ENCODE measurements at regions not wholly inside any gene's neighbourhood (a gene's known extent, or its start where the extent isn't known, plus 50 kb on each side); places are given as distances from the start of the nearest gene placed in this dataset.

DNA sequence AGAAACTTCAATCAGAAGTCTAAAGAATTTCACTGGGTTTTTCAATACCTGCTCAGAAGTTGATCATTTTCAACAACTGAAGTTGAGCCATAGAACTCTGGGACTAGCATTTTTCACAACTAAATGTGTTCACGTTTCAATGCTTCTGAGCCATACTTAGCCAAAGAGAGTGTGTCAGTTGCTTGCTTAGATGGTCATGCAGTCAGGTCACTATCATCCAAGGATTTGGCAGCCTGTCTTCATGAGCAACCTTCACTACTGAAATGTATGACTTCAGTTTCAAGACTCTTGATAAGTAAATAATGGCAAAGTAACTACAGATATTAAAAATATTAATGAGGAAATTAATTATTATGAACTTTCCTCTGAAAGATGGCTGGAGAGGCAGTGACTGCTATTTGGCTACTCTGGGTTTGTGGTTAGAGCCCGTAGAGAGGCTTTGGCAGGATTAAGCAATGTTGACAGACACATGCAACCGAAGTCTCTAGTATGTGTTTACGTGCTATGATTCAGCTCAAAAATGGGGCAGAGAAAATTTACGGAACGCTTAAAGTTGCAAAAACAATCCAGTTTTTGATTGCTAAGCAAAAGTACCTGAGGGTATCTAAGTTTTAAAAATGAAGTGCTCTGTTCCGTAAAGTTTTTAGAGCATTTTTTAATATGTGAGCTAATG, 133.8 kb downstream of the GMNC start:
- DNase-seq (ENCODE audit: low spot score in 2 of 2) (no peak), FAIRE-seq (no peak)

DNA sequence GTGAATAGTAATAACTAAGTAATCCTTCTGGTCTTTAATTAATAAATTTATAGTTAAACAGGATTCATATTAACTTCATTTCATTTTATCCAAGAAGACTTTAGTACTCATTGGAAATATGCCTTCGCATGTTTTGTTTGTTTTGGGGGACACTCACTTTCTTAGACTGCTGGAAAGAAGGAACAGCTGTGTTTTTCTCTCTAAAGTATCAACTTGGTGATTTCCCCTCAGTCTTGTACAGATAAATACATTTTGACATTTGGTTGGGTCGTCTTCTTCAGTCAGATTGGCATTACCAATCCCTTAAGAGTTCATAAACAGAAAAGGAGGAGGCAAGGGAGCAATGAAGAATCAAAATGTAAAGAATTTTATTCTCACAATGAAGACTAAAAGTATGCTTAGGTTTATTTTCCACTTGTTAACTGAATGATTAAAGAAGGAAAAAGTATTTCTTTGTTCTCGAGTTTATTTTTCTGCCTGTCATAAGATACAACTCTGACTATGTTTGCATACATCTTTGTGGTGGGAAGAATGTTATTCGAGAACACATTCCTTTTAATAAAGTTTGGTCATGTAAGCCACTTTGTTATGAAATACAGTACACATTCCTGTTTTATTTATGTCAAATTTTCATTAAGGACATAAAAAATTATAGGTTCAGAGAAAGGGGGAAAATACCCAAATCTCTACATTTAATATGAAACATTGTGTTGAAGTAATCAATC, 140.2 kb downstream of the GMNC start:
- no peak for DNase-seq (ENCODE audit: low spot score in 2 of 2)
- FAIRE-seq: no peak

DNA sequence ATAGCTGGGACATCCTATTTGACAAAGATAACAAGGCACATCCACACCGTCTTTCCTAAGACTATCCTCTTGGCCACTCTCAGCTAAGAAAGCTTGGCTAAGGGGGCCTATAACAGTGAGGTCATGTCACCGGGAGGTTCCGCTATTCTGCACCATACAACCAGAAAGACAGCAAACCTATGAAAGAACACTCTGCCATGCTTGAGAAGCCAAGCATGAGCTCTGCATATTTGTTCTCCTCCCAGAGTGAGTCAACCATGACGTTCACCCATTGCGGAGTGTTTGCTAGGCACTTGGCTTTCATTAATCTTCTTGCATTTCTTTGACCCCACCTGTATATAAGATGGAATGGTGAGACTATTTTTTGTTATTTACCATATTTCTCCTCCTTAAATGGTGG, 141.2 kb downstream of the GMNC start:
- FAIRE-seq (no peak), DNase-seq (ENCODE audit: low spot score in 2 of 2) (no peak)

DNA sequence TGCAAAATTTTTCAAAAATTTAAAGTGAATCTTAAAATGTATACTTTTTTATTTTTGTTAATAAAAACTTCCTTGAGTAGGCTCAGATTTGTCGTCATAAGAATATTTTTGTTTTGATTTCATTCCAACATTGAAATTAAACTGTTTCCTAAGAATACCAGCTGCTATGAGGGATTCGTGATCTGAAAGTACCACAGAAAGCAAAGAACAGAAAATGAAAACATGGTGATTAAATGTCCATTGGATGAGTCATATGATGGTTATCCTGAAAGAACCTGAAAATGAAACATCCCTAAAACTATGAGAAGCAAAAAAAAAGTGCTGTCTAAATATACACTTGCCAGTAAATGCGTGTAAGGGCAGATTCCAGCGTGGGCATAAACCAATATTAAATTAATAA, 143.8 kb downstream of the GMNC start:
- FAIRE-seq: no peak
- peak in 1 of 2 donors; percentile 1 for DNase-seq (ENCODE audit: low spot score in 2 of 2)

DNA sequence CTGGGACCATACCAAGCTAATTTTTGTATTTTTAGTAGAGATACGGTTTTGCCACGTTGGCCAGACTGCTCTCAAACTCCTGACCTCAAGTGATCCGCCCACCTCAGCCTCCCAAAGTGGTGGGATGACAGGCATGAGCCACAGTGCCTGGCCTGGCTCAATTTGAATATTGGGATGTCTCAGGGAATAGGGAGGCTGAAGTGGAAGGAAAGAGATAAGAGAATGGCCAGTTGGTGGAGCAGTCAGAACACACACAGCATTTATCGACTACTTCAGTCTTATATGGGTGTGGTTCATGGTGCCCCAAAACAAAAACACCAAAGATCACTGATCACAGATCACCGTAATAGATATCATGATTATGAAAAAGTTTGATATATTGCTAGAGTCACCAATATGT, 144.4 kb downstream of the GMNC start:
- DNase-seq (ENCODE audit: low spot score in 2 of 2) (no peak), FAIRE-seq (no peak)

DNA sequence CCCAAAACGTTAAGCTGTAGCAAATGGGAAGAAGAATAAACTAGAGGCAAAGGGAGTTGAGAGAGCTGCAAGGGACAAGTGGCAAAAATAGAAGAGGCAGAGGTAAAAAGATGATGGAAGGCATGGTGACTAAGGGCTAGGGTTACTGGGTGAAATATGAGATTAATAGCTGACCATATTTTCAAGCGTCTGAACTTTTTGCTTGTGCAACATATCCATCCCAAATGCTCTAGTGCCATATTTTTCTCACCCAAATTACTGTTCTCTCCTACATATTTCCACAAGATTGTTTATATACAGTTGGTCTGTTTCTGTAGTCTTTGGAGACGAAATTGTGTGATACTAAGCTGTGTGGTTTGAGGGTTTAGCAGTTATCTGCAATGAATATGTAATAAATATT, 145.5 kb downstream of the GMNC start:
- DNase-seq (ENCODE audit: low spot score in 2 of 2) (no peak), FAIRE-seq (no peak)

DNA sequence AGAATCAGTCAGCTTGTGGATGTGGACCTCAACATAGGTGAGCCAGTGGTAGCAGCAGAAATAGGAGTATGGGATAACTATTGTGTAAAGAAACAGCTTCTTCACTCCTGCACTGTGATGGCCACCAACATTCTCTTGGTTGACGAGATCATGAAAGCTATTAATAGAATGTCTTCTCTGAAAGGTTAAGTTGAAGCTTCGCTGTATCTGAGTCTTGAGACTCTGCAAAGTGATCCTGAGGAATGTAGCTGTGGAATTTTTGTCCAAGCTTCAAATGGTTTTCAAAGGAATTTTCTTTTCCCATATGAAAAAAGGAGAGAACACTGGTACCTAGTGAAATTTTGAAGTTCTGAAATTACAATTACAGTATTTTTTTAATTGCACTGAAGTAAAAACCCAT, 146.3 kb downstream of the GMNC start:
- FAIRE-seq (no peak), DNase-seq (ENCODE audit: low spot score in 2 of 2) (no peak)

DNA sequence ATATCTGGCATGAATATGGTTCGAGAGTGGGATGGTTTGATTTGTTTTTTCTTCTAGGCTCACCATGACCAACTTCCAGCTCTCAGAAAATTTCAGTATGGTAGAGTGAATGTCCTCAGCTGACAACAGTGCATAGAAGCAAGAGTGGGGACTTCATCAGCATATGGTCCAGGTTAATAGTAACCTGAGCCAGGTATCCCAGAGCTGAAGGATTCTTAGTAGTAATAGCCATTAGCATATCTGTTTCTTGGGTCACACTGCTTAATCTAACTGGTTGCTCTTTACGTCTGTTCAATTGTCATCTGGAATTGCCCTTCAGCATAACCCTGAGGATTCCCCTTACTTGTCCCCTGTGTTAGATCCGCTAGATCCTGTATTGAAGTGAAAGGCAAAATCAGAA, 151.8 kb downstream of the GMNC start:
- DNase-seq (ENCODE audit: low spot score in 2 of 2) (no peak), FAIRE-seq (no peak)

DNA sequence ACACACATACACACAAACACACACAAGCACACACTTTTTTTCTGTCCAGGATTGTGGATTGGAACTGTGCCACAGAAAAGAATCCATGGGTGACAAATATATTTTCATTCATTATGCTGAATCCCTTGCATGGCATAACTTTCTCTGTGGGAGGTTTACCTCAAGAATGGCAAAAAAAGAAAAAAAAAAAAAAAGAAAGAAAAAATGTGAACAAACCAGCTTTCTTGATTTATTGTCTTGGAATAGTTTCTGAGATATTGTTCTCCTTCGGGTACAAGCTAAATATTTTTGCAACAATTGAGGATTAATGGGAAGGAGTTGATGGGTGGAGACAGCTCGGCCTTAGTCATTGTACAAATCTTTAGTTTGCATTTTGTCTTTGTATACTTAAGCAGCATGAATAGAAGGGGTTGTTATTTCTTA, 153.1 kb downstream of the GMNC start:
- DNase-seq (ENCODE audit: low spot score in 2 of 2) (no peak), FAIRE-seq (no peak)
